H9 (cell line): ENCODE measurements at regions not wholly inside any gene's neighbourhood (a gene's known extent, or its start where the extent isn't known, plus 50 kb on each side); places are given as distances from the start of the nearest gene placed in this dataset.
"Not testable (repeated sequence)": the region's sequence is repeated elsewhere in the genome, so short reads cannot be mapped to it uniquely, and the experiment has no call there.

Experiments used
- DNase-seq: peaks from one replicate; pipeline ENCODE4 v3.0.0-alpha.2; 2017
- H2AFZ ChIP-seq: one replicate; pipeline ENCODE4 v1.6.1; 2013; ENCODE audit warnings: mild to moderate bottlenecking, low read length, control low read depth, moderate library complexity
- H2AK5ac ChIP-seq: 2 replicates; pipeline ENCODE4 v1.6.1; 2013; ENCODE audit warnings: low read length, control low read depth, mixed read lengths; ENCODE audit not compliant: insufficient read length
- H2BK120ac ChIP-seq: one replicate; pipeline ENCODE4 v1.6.1; 2013; ENCODE audit warnings: low read depth, mild to moderate bottlenecking, low read length, control low read depth, inconsistent platforms; ENCODE audit not compliant: poor library complexity, severe bottlenecking
- H2BK12ac ChIP-seq: 2 replicates; pipeline ENCODE4 v1.6.1; 2013; ENCODE audit warnings: low read length, control low read depth, mixed read lengths, low read depth; ENCODE audit not compliant: insufficient read length
- H2BK15ac ChIP-seq: 2 replicates; pipeline ENCODE4 v1.6.1; 2013; ENCODE audit warnings: low read depth, low read length, control low read depth
- H2BK20ac ChIP-seq: one replicate; pipeline ENCODE4 v1.6.1; 2013; ENCODE audit warnings: low read depth, mild to moderate bottlenecking, low read length, control low read depth, inconsistent platforms; ENCODE audit not compliant: poor library complexity, severe bottlenecking
- H2BK5ac ChIP-seq: 2 replicates; pipeline ENCODE4 v1.6.1; 2013; ENCODE audit warnings: low read length, control low read depth, mixed read lengths; ENCODE audit not compliant: insufficient read length
- H3K14ac ChIP-seq: 2 replicates; pipeline ENCODE4 v1.6.1; 2013; ENCODE audit warnings: low read length, control low read depth; ENCODE audit not compliant: insufficient read depth
- H3K18ac ChIP-seq: 2 replicates; pipeline ENCODE4 v1.6.1; 2013; ENCODE audit warnings: low read depth, mild to moderate bottlenecking, mixed read lengths, low read length, control low read depth; ENCODE audit not compliant: insufficient read length
- H3K23ac ChIP-seq: 2 replicates; pipeline ENCODE4 v1.6.1; 2013; ENCODE audit warnings: low read length, control low read depth, mixed read lengths, low read depth; ENCODE audit not compliant: insufficient read length
- H3K23me2 ChIP-seq: 2 replicates; pipeline ENCODE4 v1.6.1; 2013; ENCODE audit warnings: low read depth, mild to moderate bottlenecking, mixed read lengths, low read length, control low read depth; ENCODE audit not compliant: insufficient read length, poor library complexity, severe bottlenecking
- H3K27ac ChIP-seq: 2 replicates; pipeline ENCODE4 v1.5.1; 2013; ENCODE audit warnings: low read length, control low read depth, mixed read lengths, low read depth; ENCODE audit not compliant: insufficient read length
- H3K27me3 ChIP-seq: 2 replicates; pipeline ENCODE4 v1.6.1; 2013; ENCODE audit warnings: low read length, control low read depth, inconsistent platforms; ENCODE audit not compliant: insufficient read depth
- H3K4ac ChIP-seq: 2 replicates; pipeline ENCODE4 v1.6.1; 2013; ENCODE audit warnings: low read depth, mild to moderate bottlenecking, control low read depth, inconsistent platforms, low read length, moderate library complexity
- H3K4me1 ChIP-seq: 2 replicates; pipeline ENCODE4 v1.6.1; 2013; ENCODE audit warnings: low read length, control low read depth, inconsistent platforms; ENCODE audit not compliant: insufficient read depth
- H3K4me2 ChIP-seq: 2 replicates; pipeline ENCODE4 v1.6.1; 2013; ENCODE audit warnings: low read length, control low read depth, mixed read lengths; ENCODE audit not compliant: insufficient read length, insufficient read depth
- H3K56ac ChIP-seq: 2 replicates; pipeline ENCODE4 v1.6.1; 2013; ENCODE audit warnings: low read depth, mild to moderate bottlenecking, mixed read lengths, low read length, control low read depth; ENCODE audit not compliant: insufficient read length
- H3K79me1 ChIP-seq: 2 replicates; pipeline ENCODE4 v1.6.1; 2013; ENCODE audit warnings: low read depth, mild to moderate bottlenecking, moderate library complexity, low read length, control low read depth, inconsistent platforms; ENCODE audit not compliant: insufficient read depth, poor library complexity, severe bottlenecking
- H3K79me2 ChIP-seq: 2 replicates; pipeline ENCODE4 v1.6.1; 2013; ENCODE audit warnings: low read length, control low read depth, inconsistent platforms; ENCODE audit not compliant: insufficient read depth
- H3K9ac ChIP-seq: 2 replicates; pipeline ENCODE4 v1.6.1; 2013; ENCODE audit warnings: low read length, control low read depth, mixed read lengths; ENCODE audit not compliant: insufficient read length; ENCODE audit errors: extremely low read depth
- H3K9me3 ChIP-seq: one replicate; pipeline ENCODE4 v1.6.1; 2013; ENCODE audit warnings: low read depth, low read length, inconsistent platforms; ENCODE audit not compliant: control insufficient read depth
- H3T11ph ChIP-seq: one replicate; pipeline ENCODE4 v1.6.1; 2013; ENCODE audit warnings: mild to moderate bottlenecking, low read length, control low read depth, inconsistent platforms
- H4K20me1 ChIP-seq: one replicate; pipeline ENCODE4 v1.6.1; 2013; ENCODE audit not compliant: control insufficient read depth, insufficient read length, insufficient read depth
- H4K5ac ChIP-seq: 2 replicates; pipeline ENCODE4 v1.6.1; 2013; ENCODE audit warnings: low read depth, mild to moderate bottlenecking, mixed read lengths, low read length, control low read depth; ENCODE audit not compliant: insufficient read length
- H4K8ac ChIP-seq: replicated peaks from 2 replicates; pipeline ENCODE4 v1.6.1; 2013; ENCODE audit warnings: low read length, control low read depth, mixed read lengths, low read depth; ENCODE audit not compliant: insufficient read length
- H4K91ac ChIP-seq: 2 replicates; pipeline ENCODE4 v1.6.1; 2013; ENCODE audit warnings: low read depth, mild to moderate bottlenecking, moderate library complexity, mixed read lengths, low read length, control low read depth; ENCODE audit not compliant: insufficient read length
- H3K27ac Mint-ChIP-seq, 3 experiments: 2 replicates in 2 of 3; 3 replicates in 1 of 3; pipeline ENCODE4 v1.8.0; 2020 to 2021; ENCODE audit warnings: mixed read lengths in 3 of 3, mild to moderate bottlenecking in 1 of 3, moderate library complexity in 1 of 3
- H3K27me3 Mint-ChIP-seq: 2 replicates; pipeline ENCODE4 v1.8.0; 2021; ENCODE audit warnings: low read depth, mild to moderate bottlenecking, moderate library complexity, mixed read lengths
- H3K36me3 Mint-ChIP-seq, 3 experiments: 2 replicates in 2 of 3; 3 replicates in 1 of 3; pipeline ENCODE4 v1.8.0; 2020 to 2021; ENCODE audit warnings: low read depth in 3 of 3, mixed read lengths in 3 of 3; ENCODE audit not compliant: insufficient read depth in 1 of 3
- H3K4me1 Mint-ChIP-seq, 2 experiments: 2 replicates each; pipeline ENCODE4 v1.8.0; 2020; ENCODE audit warnings: mixed read lengths in 2 of 2
- H3K4me3 Mint-ChIP-seq, 2 experiments: 2 replicates in 1 of 2; 3 replicates in 1 of 2; pipeline ENCODE4 v1.8.0; 2020 to 2021; ENCODE audit warnings: mild to moderate bottlenecking in 2 of 2, mixed read lengths in 2 of 2, moderate library complexity in 1 of 2
- H3K9me3 Mint-ChIP-seq, 2 experiments: 2 replicates in 1 of 2; 3 replicates in 1 of 2; pipeline ENCODE4 v1.8.0; 2020; ENCODE audit warnings: mild to moderate bottlenecking in 2 of 2, mixed read lengths in 2 of 2, moderate library complexity in 1 of 2
- CTCF ChIP-seq: fragments of 200-600 bp; sonication (generic); conservative IDR thresholded peaks from 3 replicates; pipeline ENCODE4 v1.8.0; 2021; ENCODE audit warnings: antibody characterized with exemption, mild to moderate bottlenecking
- WGBS: extraction: QIAGEN DNeasy Blood & Tissue Kit; methylation state at CpG from one replicate; pipeline ENCODE4 v1.1.7; 2013; ENCODE audit warnings: missing lambda C conversion rate, low lambda C conversion rate, mixed read lengths; ENCODE audit not compliant: insufficient read length; ENCODE audit errors: extremely low coverage; 5-methylcytosine and 5-hydroxymethylcytosine counted together

GRCh38 chr14:43085819-43086218 is 1421.3 kb downstream of the FSCB start:
- H4K8ac ChIP-seq: no peak overlapping the region
- no peaks in the 10 kb centered on the region for H3K4me1 Mint-ChIP-seq
- H3K23ac ChIP-seq: no peak overlapping the region
- TF ChIP-seq CTCF: no peak
- H3K79me1 ChIP-seq: no peaks in the 10 kb centered on the region
- H3K9me3 Mint-ChIP-seq: peaks cover 9 to 12% of the 10 kb centered on the region in 2 experiments; a peak in 3 of 5 replicates
- H3K23me2 ChIP-seq: no peaks in the 10 kb centered on the region
- H3K18ac ChIP-seq: no peak overlapping the region
- H3K4me1 ChIP-seq: no peaks in the 10 kb centered on the region
- H3K79me2 ChIP-seq: no peaks in the 10 kb centered on the region
- H3K27ac Mint-ChIP-seq: no peak overlapping the region
- no peak overlapping the region for H4K91ac ChIP-seq
- no peak overlapping the region for H2AK5ac ChIP-seq
- H3K14ac ChIP-seq: no peak overlapping the region
- no CpG with 5 or more reads among the region's 1 CpG for WGBS
- no peak overlapping the region for H2BK15ac ChIP-seq
- H3K4ac ChIP-seq: no peak overlapping the region
- H2BK120ac ChIP-seq: no peak overlapping the region
- H3K27me3 Mint-ChIP-seq: no peaks in the 10 kb centered on the region
- no peak overlapping the region for H3K9ac ChIP-seq
- no peaks in the 10 kb centered on the region for H3K9me3 ChIP-seq
- no peak overlapping the region for H2BK20ac ChIP-seq
- no peak overlapping the region for H3T11ph ChIP-seq
- peaks cover 0 to 8% (median 1%) of the 10 kb centered on the region in 3 experiments; a peak in 3 of 7 replicates for H3K36me3 Mint-ChIP-seq
- H2AFZ ChIP-seq: no peak overlapping the region
- no peak overlapping the region for H2BK5ac ChIP-seq
- no peak overlapping the region for H3K27ac ChIP-seq
- no peaks in the 10 kb centered on the region for H3K27me3 ChIP-seq
- H3K4me3 Mint-ChIP-seq: no peak overlapping the region
- H4K5ac ChIP-seq: no peak overlapping the region
- H3K56ac ChIP-seq: no peak overlapping the region
- DNase-seq: no peak
- H4K20me1 ChIP-seq: no peaks in the 10 kb centered on the region
- H2BK12ac ChIP-seq: no peak overlapping the region
- no peak overlapping the region for H3K4me2 ChIP-seq

GRCh38 chr14:43067372-43067771 is 1439.7 kb downstream of the FSCB start:
- H3K23me2 ChIP-seq, H3K27ac ChIP-seq, H3K36me3 Mint-ChIP-seq, H2BK20ac ChIP-seq, H3K18ac ChIP-seq, H3K9me3 ChIP-seq, H4K20me1 ChIP-seq, DNase-seq, H3K4me3 Mint-ChIP-seq, H3K27ac Mint-ChIP-seq, H3K4me1 ChIP-seq, H2AK5ac ChIP-seq, H2BK5ac ChIP-seq, H3T11ph ChIP-seq, H2BK120ac ChIP-seq, H3K4me1 Mint-ChIP-seq, H2AFZ ChIP-seq, H3K4me2 ChIP-seq, H3K9ac ChIP-seq, H2BK15ac ChIP-seq, H3K14ac ChIP-seq, H3K27me3 Mint-ChIP-seq, H4K5ac ChIP-seq, H3K56ac ChIP-seq, H3K79me2 ChIP-seq, H2BK12ac ChIP-seq, H3K27me3 ChIP-seq, H4K91ac ChIP-seq, H4K8ac ChIP-seq, H3K4ac ChIP-seq, H3K79me1 ChIP-seq, H3K23ac ChIP-seq, H3K9me3 Mint-ChIP-seq: not testable (repeated sequence)
- WGBS: no CpG with 5 or more reads among the region's 3 CpGs
